GM19328 (cell line): ENCODE measurements at regions not wholly inside any gene's neighbourhood (a gene's known extent, or its start where the extent isn't known, plus 50 kb on each side); places are given as distances from the start of the nearest gene placed in this dataset.
"Not testable (repeated sequence)": the region's sequence is repeated elsewhere in the genome, so short reads cannot be mapped to it uniquely, and the experiment has no call there.

Experiments used
- ATAC-seq: cut with Tn5 transposase; IDR thresholded peaks from one replicate; pipeline ENCODE4 v1.9.1; 2021; ENCODE audit warnings: mild to moderate bottlenecking, moderate library complexity; ENCODE audit not compliant: unreplicated experiment

DNA sequence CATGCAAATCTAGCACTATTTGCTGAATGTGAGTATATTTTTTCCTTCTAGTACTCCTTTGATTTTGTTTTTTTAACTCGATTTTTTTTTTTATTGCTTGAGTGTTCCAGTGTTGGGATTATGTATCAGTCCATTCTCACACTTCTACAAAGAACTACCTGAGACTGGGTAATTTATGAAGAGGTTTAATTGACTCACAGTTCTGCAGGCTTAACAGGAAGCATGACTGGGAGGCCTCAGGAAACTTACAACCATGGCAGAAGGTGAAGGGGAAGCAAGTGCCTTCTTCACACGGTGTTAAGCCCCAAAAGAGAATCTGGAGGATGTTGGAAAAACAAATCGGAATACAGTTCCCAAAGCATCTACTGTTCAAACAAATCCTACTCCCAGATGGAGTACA, 69.1 kb downstream of the ZNF518B start:
- ATAC-seq, result not testable (repeated sequence)

DNA sequence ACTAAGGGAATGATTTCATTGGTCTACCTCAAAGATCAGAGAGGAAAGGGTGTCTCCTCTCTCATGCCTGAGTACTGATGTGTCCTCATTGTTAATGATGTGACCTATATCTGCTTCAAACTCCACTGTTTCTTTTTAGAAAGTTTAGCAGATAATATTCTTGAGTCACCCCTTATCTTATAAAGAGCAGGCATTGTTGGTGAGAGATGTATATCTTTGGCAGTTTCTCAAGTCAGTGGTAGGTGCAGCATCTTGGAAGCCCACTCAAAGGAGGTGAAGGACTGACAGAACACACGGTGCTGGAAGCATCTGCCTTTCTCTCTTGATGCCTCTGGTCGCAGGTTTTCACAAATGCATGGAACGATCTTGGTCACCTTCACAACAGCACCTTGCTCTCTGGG, 71.2 kb downstream of the ZNF518B start:
- no peak for ATAC-seq

- ATAC-seq, result no peak
Measured at GRCh38 chr4:10384974-10385373, 72.3 kb downstream of the ZNF518B start.

DNA sequence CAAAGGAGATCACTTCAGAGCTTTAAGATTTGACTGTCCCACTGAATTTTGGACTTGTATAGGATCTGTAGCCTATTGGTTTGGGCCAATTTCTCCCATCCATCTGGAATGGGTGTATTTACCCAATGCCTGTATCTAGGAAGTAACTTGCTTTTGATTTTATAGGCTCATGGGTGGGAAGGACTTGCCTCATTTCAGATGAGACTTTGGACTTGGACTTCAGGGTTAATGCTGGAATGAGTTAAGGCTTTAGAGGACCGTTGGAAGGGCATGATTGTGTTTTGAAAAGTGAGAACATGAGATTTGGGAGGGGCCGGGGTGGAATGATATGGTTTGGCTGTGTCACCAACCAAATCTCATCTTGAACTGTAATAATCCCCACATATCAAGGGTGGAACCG, 73.8 kb downstream of the ZNF518B start:
- no peak for ATAC-seq

DNA sequence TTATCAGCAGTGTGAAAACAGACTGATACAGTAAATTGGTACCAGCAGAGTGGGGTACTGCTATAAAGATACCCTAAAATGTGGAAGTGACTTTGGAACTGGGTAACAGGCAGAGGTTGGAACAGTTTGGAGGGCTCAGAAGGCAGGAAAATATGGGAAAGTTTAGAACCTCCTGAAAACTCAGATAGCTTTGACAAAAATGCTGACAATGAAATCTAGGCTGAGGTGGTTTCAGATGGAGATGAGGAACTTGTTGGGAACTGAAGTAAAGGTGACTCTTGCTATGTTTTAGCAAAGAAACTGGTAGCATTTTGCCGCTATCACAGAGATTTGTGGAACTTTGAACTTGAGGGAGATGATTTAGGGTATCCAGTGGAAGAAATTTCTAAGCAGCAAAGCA, 75.1 kb downstream of the ZNF518B start:
- not testable (repeated sequence) for ATAC-seq

- ATAC-seq, result no peak
Measured at GRCh38 chr4:10381146-10381545, 76.1 kb downstream of the ZNF518B start.

DNA sequence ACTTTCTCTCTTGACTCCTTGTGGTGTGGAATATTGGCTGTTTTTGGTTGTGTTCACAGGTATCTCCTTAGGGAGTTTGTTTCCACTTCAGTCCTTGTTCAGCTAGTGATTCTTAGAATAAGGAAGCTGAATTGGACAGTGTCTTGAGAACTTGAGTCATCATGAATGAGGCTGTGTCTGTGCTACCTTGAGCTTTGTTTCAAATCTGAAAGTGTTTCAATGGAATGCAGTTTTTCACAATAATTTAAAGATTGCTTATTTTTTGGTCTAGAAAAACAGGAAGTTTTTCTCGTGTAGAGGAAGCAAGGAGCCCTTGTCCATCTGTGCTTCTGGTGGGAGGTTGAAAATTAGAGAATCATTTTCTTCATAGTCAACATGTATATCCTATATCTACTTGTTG, 76.5 kb downstream of the ZNF518B start:
- ATAC-seq, result no peak

DNA sequence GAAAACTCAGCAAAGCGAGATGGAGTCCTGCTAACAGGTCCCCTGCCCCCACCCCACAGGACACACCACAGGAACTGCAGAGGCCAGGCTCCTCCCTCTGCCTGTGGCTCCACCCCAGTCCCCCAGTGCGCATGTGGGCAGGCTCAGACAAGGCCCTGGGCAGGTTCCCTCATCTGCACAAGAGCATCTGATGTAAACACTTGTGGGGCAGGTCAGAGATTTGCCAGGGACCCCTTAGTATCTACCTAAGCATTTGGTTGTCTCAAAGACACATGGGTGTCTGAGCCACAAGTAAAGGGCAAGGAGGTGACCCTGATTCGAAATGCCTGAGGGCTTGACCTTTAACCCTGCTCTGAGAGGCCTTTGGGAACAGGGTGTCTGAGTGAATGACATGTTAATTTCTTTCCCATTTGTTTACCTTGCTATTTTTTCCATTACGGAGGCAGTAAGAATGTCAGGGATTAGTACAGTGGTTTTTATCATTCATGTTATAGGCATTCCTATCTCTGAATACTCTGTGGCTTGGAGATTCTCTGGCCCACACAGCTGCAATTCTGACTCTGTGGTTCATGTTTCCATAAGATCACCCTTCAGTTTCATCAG, 85.3 kb downstream of the ZNF518B start:
- no peak for ATAC-seq

GRCh38 chr4:10371121-10371520, 86.1 kb downstream of the ZNF518B start:
- no peak for ATAC-seq

DNA sequence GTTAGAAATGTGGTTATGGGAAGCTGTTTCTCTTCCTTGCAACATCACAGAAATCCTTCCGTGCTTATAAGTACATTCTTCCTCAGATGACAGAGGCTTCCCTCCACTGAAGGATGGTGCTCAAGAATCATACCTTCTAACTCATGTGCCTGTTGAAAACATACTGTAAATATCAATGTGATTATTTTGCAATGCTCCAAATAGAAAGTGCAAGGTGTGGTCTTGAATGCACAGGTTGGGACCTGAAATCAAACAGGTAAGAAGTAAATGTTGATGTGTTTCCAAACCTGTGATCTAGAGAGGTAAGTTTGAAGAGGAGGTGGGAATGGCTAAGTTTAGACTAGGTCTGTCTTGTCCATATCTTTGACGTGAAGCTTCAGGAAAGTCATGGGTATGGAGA, 87.7 kb downstream of the ZNF518B start:
- ATAC-seq, result no peak

DNA sequence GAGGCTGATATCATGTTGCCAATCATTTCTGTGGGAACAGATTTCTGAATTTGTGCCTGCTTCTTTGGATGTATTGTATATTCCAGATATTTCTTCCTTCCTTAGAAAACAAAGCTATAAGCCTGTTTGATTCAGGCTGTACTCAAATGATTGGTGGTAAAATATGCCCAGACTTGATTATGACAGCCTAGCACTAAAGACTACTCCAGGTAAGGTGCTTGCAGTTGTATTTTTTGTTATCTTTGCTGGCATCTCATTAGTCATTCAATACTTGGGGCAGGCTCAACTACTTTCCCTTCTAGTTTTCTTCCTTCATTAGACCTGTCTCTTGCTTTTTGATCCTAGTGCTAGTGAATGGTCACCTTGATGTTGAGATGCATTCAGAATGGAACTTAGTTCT, 90.6 kb downstream of the ZNF518B start:
- no peak for ATAC-seq

DNA sequence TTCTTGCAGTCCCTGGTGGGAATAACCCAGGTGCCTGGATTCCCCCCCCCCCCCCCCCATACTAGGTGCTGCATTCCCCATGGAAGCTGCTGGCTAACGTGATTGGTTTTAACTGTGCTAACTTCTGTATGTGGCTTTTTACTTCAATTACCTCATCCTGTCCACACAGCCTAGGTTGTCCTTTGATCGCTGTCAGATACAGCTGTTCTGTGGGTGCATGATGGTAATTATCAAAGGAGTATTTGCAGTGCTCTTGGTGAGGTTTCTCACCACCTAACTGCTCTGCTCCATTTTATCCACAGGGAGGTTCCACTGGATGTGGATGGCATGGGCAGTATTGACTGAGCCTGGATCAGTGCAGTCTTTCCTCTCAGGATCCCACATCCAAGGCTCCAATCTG, 93.0 kb downstream of the ZNF518B start:
- no peak for ATAC-seq

- no peak for ATAC-seq
Measured at GRCh38 chr4:10354746-10355145, 102.5 kb downstream of the ZNF518B start.

- no peak for ATAC-seq
Measured at GRCh38 chr4:10354225-10354624, 103.0 kb downstream of the ZNF518B start.

GRCh38 chr4:10353110-10353509, 104.1 kb downstream of the ZNF518B start:
- ATAC-seq, result no peak

DNA sequence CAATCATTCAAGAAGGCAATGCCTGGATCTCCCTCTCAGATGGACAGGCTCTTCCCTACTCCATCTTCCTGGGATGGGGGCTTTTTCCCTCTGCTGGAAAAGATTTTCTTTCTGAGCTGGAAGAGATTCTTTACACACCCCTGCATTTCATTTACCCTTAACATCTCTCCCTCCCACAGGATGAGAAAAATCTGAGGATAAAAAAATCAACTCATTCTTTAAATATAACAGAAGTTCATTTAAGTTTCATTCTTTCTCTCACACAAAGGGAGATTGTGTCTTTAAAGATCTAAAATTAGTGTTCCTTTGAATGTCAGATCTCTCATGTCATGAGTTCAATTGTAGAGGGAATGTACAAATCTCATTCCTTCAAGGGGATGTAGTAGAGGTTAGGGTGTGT, 109.0 kb downstream of the ZNF518B start:
- ATAC-seq, result no peak

GRCh38 chr4:10347815-10348214, 109.4 kb downstream of the ZNF518B start:
- no peak for ATAC-seq

GRCh38 chr4:10347281-10347795, 109.9 kb downstream of the ZNF518B start:
- ATAC-seq, result no peak

DNA sequence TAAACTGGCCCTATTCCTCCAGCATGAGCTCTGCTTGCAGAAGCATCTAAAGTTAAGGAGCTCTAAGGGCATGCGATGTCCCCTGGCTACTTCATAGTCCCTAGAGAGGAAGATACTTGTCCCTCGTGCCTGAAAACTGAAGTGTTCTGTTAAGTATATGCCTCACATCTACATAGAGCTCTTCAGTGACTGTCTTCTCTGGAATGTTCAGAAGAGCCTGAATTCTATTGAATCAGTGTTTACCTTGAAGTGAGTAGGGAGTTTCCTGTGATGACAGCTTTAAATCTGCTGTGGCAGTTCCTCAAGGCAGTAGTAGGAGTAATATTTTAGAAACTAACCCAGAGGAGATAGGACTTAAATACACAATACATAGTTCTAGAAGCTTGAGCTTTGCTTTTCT, 111.2 kb downstream of the ZNF518B start:
- ATAC-seq, result no peak

GRCh38 chr4:10345381-10345784, 111.8 kb downstream of the ZNF518B start:
- no peak for ATAC-seq

DNA sequence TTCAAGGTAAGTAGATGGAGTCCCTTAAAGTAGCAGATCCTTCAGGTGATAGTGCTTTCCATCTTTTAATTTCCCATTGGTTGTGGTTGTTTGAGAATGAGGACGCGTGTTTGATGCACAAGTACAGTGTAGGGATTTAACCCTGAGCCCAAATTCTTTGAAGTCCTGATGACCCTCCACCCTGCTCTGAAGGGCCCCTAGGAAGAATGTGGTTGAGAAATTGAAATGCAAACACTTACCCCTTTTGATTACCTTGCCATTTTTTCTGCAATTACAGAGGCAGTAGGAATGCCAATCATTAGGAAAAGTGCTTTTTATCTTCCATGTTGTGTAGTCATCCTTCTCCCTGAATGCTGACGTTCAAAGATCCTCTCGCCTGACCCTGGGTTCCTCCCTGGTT, 112.4 kb downstream of the ZNF518B start:
- no peak for ATAC-seq

- ATAC-seq, result no peak
Measured at GRCh38 chr4:10343656-10344055, 113.6 kb downstream of the ZNF518B start.

DNA sequence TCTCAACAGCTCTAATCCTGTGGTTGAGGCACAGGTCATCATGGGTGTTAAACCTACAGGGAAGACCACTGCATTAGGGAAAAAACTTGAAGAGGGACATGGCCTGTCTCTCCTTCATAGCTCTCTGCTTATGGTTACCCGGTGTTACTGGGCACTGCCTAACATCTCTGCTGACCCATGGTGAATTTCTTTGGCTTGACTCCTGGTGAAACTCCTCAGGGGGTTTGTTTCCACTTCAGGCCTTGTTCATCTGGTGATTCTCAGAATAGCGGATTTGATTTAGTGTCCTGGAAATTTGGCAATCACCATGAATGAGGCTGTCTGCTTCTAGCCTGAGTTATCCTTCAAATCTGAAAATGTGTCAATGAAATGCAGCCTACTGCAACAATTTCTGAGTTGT, 114.4 kb downstream of the ZNF518B start:
- ATAC-seq, result no peak
